ENCODE measurements at regions not wholly inside any gene's neighbourhood (a gene's known extent, or its start where the extent isn't known, plus 50 kb on each side); places are given as distances from the start of the nearest gene placed in this dataset.

GRCh38 chr6:104312851-104313250 lies 546.9 kb downstream of the HACE1 start:
- no peak overlapping the region for H3K27ac ChIP-seq
- no peaks in the 10 kb centered on the region for H3K36me3 ChIP-seq
- no peak for TF ChIP-seq POLR2A (IDR thresholded peaks at IDR 0.05)
- intact Hi-C loops (cut with DNase I), result loop anchor here (5.0 kb wide), 1 partner anchor 284 kb away; no protein-coding TSS in a partner anchor
- no peaks in the 10 kb centered on the region for H3K27me3 ChIP-seq
- no peak for DNase-seq (ENCODE audit: extremely low spot score in 2 of 2)
- H3K4me1 ChIP-seq, result no peaks in the 10 kb centered on the region
- no peaks in the 10 kb centered on the region for H3K9me3 ChIP-seq
- no peak overlapping the region for H3K4me3 ChIP-seq

GRCh38 chr6:104306211-104306610 lies 553.5 kb downstream of the HACE1 start:
- intact Hi-C loops (cut with DNase I), result no loop called here
- no peaks in the 10 kb centered on the region for H3K4me1 ChIP-seq
- TF ChIP-seq POLR2AphosphoS5 (IDR thresholded peaks at IDR 0.05; ENCODE audit: insufficient read depth in 1 of 2, low read depth in 1 of 2) (no peak), POLR2A (IDR thresholded peaks at IDR 0.05) (no peak), CTCF (IDR thresholded peaks at IDR 0.05) (no peak)
- H3K4me3 ChIP-seq, result no peak overlapping the region
- H3K36me3 ChIP-seq, result no peaks in the 10 kb centered on the region
- H3K9me3 ChIP-seq, result no peaks in the 10 kb centered on the region
- H3K27ac ChIP-seq, result no peak overlapping the region
- DNase-seq (ENCODE audit: extremely low spot score in 2 of 2), result no peak
- no peaks in the 10 kb centered on the region for H3K27me3 ChIP-seq

- Histone ChIP-seq H3K4me3 (no peak overlapping the region), H3K27ac (no peak overlapping the region), H3K27me3 (no peaks in the 10 kb centered on the region), H3K4me1 (no peaks in the 10 kb centered on the region), H3K9me3 (no peaks in the 10 kb centered on the region), H3K36me3 (no peaks in the 10 kb centered on the region)
- TF ChIP-seq POLR2AphosphoS5 (IDR thresholded peaks at IDR 0.05; ENCODE audit: insufficient read depth in 1 of 2, low read depth in 1 of 2) (no peak), CTCF (IDR thresholded peaks at IDR 0.05) (no peak), POLR2A (IDR thresholded peaks at IDR 0.05) (no peak)
- DNase-seq (ENCODE audit: extremely low spot score in 2 of 2), result no peak
- intact Hi-C loops (cut with DNase I), result no loop called here
These were observed 554.5 kb downstream of the HACE1 start for GRCh38 chr6:104305206-104305605.

- Histone ChIP-seq H3K9me3 (no peaks in the 10 kb centered on the region), H3K27me3 (no peaks in the 10 kb centered on the region), H3K4me3 (no peak overlapping the region), H3K27ac (no peak overlapping the region), H3K4me1 (no peaks in the 10 kb centered on the region), H3K36me3 (no peaks in the 10 kb centered on the region)
- TF ChIP-seq CTCF (IDR thresholded peaks at IDR 0.05) (no peak), POLR2AphosphoS5 (IDR thresholded peaks at IDR 0.05; ENCODE audit: insufficient read depth in 1 of 2, low read depth in 1 of 2) (no peak), POLR2A (IDR thresholded peaks at IDR 0.05) (no peak)
- intact Hi-C loops (cut with DNase I), result no loop called here
- DNase-seq (ENCODE audit: extremely low spot score in 2 of 2), result no peak
These were observed 557.8 kb downstream of the HACE1 start for GRCh38 chr6:104301951-104302350.

- Histone ChIP-seq H3K36me3 (no peaks in the 10 kb centered on the region), H3K4me3 (no peak overlapping the region), H3K4me1 (no peaks in the 10 kb centered on the region), H3K9me3 (no peaks in the 10 kb centered on the region), H3K27me3 (no peaks in the 10 kb centered on the region), H3K27ac (no peak overlapping the region)
- intact Hi-C loops (cut with DNase I), result no loop called here
- no peak for DNase-seq (ENCODE audit: extremely low spot score in 2 of 2)
- TF ChIP-seq POLR2AphosphoS5 (IDR thresholded peaks at IDR 0.05; ENCODE audit: insufficient read depth in 1 of 2, low read depth in 1 of 2) (no peak), POLR2A (IDR thresholded peaks at IDR 0.05) (no peak), CTCF (IDR thresholded peaks at IDR 0.05) (no peak)
These were observed 573.1 kb downstream of the HACE1 start for GRCh38 chr6:104286641-104287040.

- H3K4me1 ChIP-seq, result no peaks in the 10 kb centered on the region
- no peak for DNase-seq (ENCODE audit: extremely low spot score in 2 of 2)
- H3K4me3 ChIP-seq, result no peak overlapping the region
- no peaks in the 10 kb centered on the region for H3K9me3 ChIP-seq
- intact Hi-C loops (cut with DNase I), result no loop called here
- H3K27ac ChIP-seq, result no peak overlapping the region
- H3K27me3 ChIP-seq, result no peaks in the 10 kb centered on the region
- H3K36me3 ChIP-seq, result no peaks in the 10 kb centered on the region
- TF ChIP-seq POLR2AphosphoS5 (IDR thresholded peaks at IDR 0.05; ENCODE audit: insufficient read depth in 1 of 2, low read depth in 1 of 2) (no peak), POLR2A (IDR thresholded peaks at IDR 0.05) (no peak), CTCF (IDR thresholded peaks at IDR 0.05) (no peak)
These were observed 574.8 kb downstream of the HACE1 start for GRCh38 chr6:104284872-104285271.
